ENCODE measurements at regions not wholly inside any gene's neighbourhood (a gene's known extent, or its start where the extent isn't known, plus 50 kb on each side); places are given as distances from the start of the nearest gene placed in this dataset.

DNA sequence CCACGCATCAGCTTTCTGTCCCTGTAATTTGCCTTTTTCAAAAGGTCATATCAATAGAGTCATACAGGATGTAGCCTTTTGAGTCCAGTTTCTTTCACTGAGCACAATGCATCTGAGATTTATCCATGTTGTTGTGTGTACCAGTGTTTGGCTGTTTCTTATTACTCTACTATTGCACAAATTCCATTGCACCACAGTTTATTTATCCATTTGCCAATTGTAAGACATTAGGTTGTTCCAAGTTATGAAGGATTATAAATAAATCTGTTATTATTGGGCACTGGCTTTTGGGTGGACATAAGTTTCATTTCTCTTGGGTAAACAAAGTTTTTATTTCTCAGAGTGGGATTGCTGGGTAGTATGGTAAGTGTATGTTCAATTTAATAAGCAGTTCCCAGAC lies 68.3 kb upstream of the TBPL2 start:
- H3K4me2 ChIP-seq (ENCODE audit: low read length), result no peak overlapping the region
- no peak overlapping the region for H3K4me3 ChIP-seq (ENCODE audit: low read length)
- H3K27ac ChIP-seq (ENCODE audit: low read length), result no peak overlapping the region
- no peaks in the 10 kb centered on the region for H3K79me2 ChIP-seq (ENCODE audit: low read length)
- no peaks in the 10 kb centered on the region for H3K27me3 ChIP-seq (ENCODE audit: low read depth, low read length)
- TF ChIP-seq EZH2phosphoT487 (IDR thresholded peaks at IDR 0.05; ENCODE audit: low read depth), result no peak
- TF ChIP-seq, protein P1, sequence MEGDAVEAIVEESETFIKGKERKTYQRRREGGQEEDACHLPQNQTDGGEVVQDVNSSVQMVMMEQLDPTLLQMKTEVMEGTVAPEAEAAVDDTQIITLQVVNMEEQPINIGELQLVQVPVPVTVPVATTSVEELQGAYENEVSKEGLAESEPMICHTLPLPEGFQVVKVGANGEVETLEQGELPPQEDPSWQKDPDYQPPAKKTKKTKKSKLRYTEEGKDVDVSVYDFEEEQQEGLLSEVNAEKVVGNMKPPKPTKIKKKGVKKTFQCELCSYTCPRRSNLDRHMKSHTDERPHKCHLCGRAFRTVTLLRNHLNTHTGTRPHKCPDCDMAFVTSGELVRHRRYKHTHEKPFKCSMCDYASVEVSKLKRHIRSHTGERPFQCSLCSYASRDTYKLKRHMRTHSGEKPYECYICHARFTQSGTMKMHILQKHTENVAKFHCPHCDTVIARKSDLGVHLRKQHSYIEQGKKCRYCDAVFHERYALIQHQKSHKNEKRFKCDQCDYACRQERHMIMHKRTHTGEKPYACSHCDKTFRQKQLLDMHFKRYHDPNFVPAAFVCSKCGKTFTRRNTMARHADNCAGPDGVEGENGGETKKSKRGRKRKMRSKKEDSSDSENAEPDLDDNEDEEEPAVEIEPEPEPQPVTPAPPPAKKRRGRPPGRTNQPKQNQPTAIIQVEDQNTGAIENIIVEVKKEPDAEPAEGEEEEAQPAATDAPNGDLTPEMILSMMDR (IDR thresholded peaks at IDR 0.05; ENCODE audit: low read depth, low read length), result no peak
- H4K20me1 ChIP-seq (ENCODE audit: insufficient read depth, low read length), result no peaks in the 10 kb centered on the region
- no peaks in the 10 kb centered on the region for H3K36me3 ChIP-seq (replicated peaks; ENCODE audit: low read depth, low read length)
- H3K9me3 ChIP-seq (ENCODE audit: insufficient read depth, low read length), result no peaks in the 10 kb centered on the region
- H2AFZ ChIP-seq (ENCODE audit: low read depth, low read length), result no peak overlapping the region
- H3K4me1 ChIP-seq (ENCODE audit: low read length), result no peaks in the 10 kb centered on the region
- H3K9ac ChIP-seq (ENCODE audit: low read length), result no peak overlapping the region

DNA sequence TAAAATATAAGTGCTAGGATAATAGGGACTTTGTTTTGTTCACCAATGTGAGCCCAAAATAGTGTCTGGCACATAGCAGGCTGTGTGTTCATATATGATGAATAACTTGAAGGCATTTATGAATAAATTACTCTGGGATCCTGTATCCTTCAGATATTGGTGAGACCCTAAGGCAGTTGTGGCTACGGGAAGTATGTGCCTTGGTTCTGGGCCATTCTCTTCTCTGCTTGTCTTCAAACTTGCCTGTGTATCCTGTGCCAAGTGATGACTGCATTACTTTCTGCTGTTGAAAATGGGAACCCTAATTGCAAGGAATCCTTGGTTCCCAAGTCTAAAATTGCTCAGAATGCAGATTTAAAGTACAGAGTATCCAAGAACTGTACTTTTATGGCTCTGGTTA lies 67.6 kb upstream of the KTN1 start:
- no peaks in the 10 kb centered on the region for H3K9me3 ChIP-seq (ENCODE audit: insufficient read depth, low read length)
- H3K4me1 ChIP-seq (ENCODE audit: low read length), result no peaks in the 10 kb centered on the region
- no peaks in the 10 kb centered on the region for H3K27me3 ChIP-seq (ENCODE audit: low read depth, low read length)
- no peak overlapping the region for H2AFZ ChIP-seq (ENCODE audit: low read depth, low read length)
- no peak overlapping the region for H3K27ac ChIP-seq (ENCODE audit: low read length)
- H3K4me3 ChIP-seq (ENCODE audit: low read length), result no peak overlapping the region
- no peaks in the 10 kb centered on the region for H3K79me2 ChIP-seq (ENCODE audit: low read length)
- H3K4me2 ChIP-seq (ENCODE audit: low read length), result no peak overlapping the region
- no peaks in the 10 kb centered on the region for H4K20me1 ChIP-seq (ENCODE audit: insufficient read depth, low read length)
- H3K36me3 ChIP-seq (replicated peaks; ENCODE audit: low read depth, low read length), result no peaks in the 10 kb centered on the region
- no peak overlapping the region for H3K9ac ChIP-seq (ENCODE audit: low read length)
- no peak for TF ChIP-seq EZH2phosphoT487 (IDR thresholded peaks at IDR 0.05; ENCODE audit: low read depth)
- TF ChIP-seq, protein P1 (IDR thresholded peaks at IDR 0.05; ENCODE audit: low read depth, low read length), result no peak

DNA sequence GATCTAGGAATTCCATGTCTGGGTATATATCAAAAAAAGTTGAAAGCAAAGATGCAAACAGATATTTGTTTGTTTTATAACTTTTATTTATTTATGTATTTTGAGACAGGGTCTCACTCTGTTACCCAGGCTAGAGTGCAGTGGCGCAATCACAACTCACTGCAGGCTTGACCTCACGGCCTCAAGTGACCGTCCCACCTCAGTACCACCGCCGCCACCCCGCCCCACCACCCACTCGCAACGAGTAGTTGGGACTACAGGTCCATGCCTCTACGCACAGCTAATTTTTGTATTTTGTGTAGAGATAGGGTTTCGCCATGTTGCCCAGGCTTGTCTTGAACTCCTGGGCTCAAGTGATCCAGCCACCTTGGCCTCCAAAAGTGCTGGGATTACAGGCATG lies 66.5 kb upstream of the KTN1 start:
- Histone ChIP-seq H3K4me3 (ENCODE audit: low read length) (no peak overlapping the region), H3K36me3 (replicated peaks; ENCODE audit: low read depth, low read length) (no peaks in the 10 kb centered on the region), H3K4me1 (ENCODE audit: low read length) (no peaks in the 10 kb centered on the region), H3K9me3 (ENCODE audit: insufficient read depth, low read length) (no peaks in the 10 kb centered on the region), H3K9ac (ENCODE audit: low read length) (no peak overlapping the region), H3K27ac (ENCODE audit: low read length) (no peak overlapping the region), H4K20me1 (ENCODE audit: insufficient read depth, low read length) (no peaks in the 10 kb centered on the region), H3K4me2 (ENCODE audit: low read length) (no peak overlapping the region), H2AFZ (ENCODE audit: low read depth, low read length) (no peak overlapping the region), H3K79me2 (ENCODE audit: low read length) (no peaks in the 10 kb centered on the region), H3K27me3 (ENCODE audit: low read depth, low read length) (no peaks in the 10 kb centered on the region)
- TF ChIP-seq, protein P1 (IDR thresholded peaks at IDR 0.05; ENCODE audit: low read depth, low read length), result no peak
- no peak for TF ChIP-seq EZH2phosphoT487 (IDR thresholded peaks at IDR 0.05; ENCODE audit: low read depth)

DNA sequence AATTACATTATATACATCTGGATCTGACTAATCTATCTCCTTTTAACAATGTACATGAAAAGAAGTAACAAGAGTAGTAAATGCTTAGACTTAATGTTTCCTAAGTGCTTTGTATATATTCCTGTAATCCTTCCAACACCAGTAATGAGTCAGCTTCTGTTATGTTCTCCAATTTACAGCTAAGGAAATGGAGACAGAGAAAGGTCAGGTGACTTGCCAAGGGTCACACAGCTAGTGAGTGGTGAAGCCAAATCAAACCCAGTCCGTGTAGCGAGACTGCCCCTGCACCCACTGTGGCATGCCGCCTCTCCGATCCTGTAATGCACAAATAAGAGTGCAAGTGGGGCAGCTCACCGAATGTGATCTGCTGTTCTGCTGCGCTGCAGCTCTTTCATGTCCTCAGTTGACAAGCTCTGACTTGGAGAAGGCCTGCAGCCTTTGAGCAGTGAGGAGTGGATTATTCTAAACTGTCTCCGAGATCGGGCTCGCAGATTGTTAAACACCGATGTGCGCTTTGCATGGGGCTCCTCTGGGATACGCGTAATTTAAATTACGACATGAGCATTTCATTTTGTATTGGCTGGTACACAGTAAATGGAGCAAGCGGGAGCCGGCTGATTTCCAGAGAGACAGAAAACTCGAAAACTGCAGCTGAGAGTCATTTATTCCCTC lies 65.1 kb upstream of the KTN1 start:
- Histone ChIP-seq H3K9me3 (ENCODE audit: insufficient read depth, low read length) (no peaks in the 10 kb centered on the region), H4K20me1 (ENCODE audit: insufficient read depth, low read length) (no peaks in the 10 kb centered on the region), H3K9ac (ENCODE audit: low read length) (no peak overlapping the region), H3K79me2 (ENCODE audit: low read length) (no peaks in the 10 kb centered on the region), H3K4me2 (ENCODE audit: low read length) (no peak overlapping the region), H2AFZ (ENCODE audit: low read depth, low read length) (no peak overlapping the region), H3K4me3 (ENCODE audit: low read length) (no peak overlapping the region), H3K27me3 (ENCODE audit: low read depth, low read length) (no peaks in the 10 kb centered on the region), H3K4me1 (ENCODE audit: low read length) (no peaks in the 10 kb centered on the region), H3K27ac (ENCODE audit: low read length) (no peak overlapping the region), H3K36me3 (replicated peaks; ENCODE audit: low read depth, low read length) (no peaks in the 10 kb centered on the region)
- TF ChIP-seq, protein P1 (IDR thresholded peaks at IDR 0.05; ENCODE audit: low read depth, low read length), result no peak
- no peak for TF ChIP-seq EZH2phosphoT487 (IDR thresholded peaks at IDR 0.05; ENCODE audit: low read depth)

Data from OCI-LY3 (cell line).